IMR-90 (cell line): ENCODE measurements at regions not wholly inside any gene's neighbourhood (a gene's known extent, or its start where the extent isn't known, plus 50 kb on each side); places are given as distances from the start of the nearest gene placed in this dataset.

Source experiments
- ATAC-seq: fragments of 200-7000 bp; cut with Tn5 transposase; 2 replicates; pipeline ENCODE4 v1.9.1; 2020; ENCODE audit warnings: low read depth, mild to moderate bottlenecking, moderate library complexity
- BruUV-seq: library from RNA; stranded (reverse); fragments of 400-500 nt; replicated peaks from 2 replicates; lab custom pipeline; 2021; lab: Mats Ljungman, UMichigan
- CTCF ChIA-PET: fragments of 300-600 bp; formaldehyde crosslinking; extraction: SDS; loops from one replicate; lab custom pipeline; 2021; ENCODE audit warnings: antibody characterized with exemption; lab: Yijun Ruan, JAX
- POLR2A ChIA-PET: fragments of 300-600 bp; sonication (Branson Sonifier 250); formaldehyde crosslinking; loops from one replicate; lab custom pipeline; 2022; ENCODE audit warnings: antibody characterized with exemption; ENCODE audit not compliant: unreplicated experiment; lab: Charles Lee
- DNase-seq: peaks from one replicate; pipeline ENCODE4 v3.0.0; 2013
- H2AFZ ChIP-seq: replicated peaks from 2 replicates; pipeline ENCODE3; 2013; ENCODE audit warnings: low read length, mild to moderate bottlenecking; ENCODE audit not compliant: poor library complexity
- H2AK5ac ChIP-seq: 2 replicates; pipeline ENCODE4 v1.6.1; 2013; ENCODE audit warnings: low read depth, low read length, inconsistent platforms
- H2AK9ac ChIP-seq: replicated peaks from 2 replicates; pipeline ENCODE3; 2013; ENCODE audit warnings: mild to moderate bottlenecking, low read depth, low read length, moderate library complexity; ENCODE audit not compliant: poor library complexity
- H2BK120ac ChIP-seq: 2 replicates; pipeline ENCODE4 v1.6.1; 2013; ENCODE audit warnings: low read depth, low read length, inconsistent platforms
- H2BK15ac ChIP-seq: 3 replicates; pipeline ENCODE4 v1.6.1; 2013; ENCODE audit warnings: low read depth, low read length, inconsistent platforms
- H2BK20ac ChIP-seq: 2 replicates; pipeline ENCODE4 v1.6.1; 2013; ENCODE audit warnings: low read depth, mild to moderate bottlenecking, inconsistent platforms, low read length, moderate library complexity
- H2BK5ac ChIP-seq: 2 replicates; pipeline ENCODE4 v1.6.1; 2013; ENCODE audit warnings: mild to moderate bottlenecking, low read depth, low read length, inconsistent platforms; ENCODE audit not compliant: poor library complexity, severe bottlenecking
- H3K14ac ChIP-seq: replicated peaks from 2 replicates; pipeline ENCODE4 v1.6.1; 2013; ENCODE audit warnings: low read depth, low read length, inconsistent platforms
- H3K18ac ChIP-seq: 2 replicates; pipeline ENCODE4 v1.6.1; 2013; ENCODE audit warnings: low read depth, low read length, control low read depth
- H3K23ac ChIP-seq: 2 replicates; pipeline ENCODE4 v1.6.1; 2013; ENCODE audit warnings: low read depth, low read length, inconsistent platforms
- H3K27ac ChIP-seq: 2 replicates; pipeline ENCODE4 v1.5.1; 2013; ENCODE audit warnings: mild to moderate bottlenecking, control low read depth, low read length; ENCODE audit not compliant: insufficient read depth
- H3K27me3 ChIP-seq: 2 replicates; pipeline ENCODE4 v1.6.1; 2013; ENCODE audit warnings: low read length; ENCODE audit not compliant: control insufficient read depth, insufficient read depth
- H3K36me3 ChIP-seq: 2 replicates; pipeline ENCODE4 v1.6.1; 2013; ENCODE audit warnings: low read length, mixed read lengths; ENCODE audit not compliant: control insufficient read depth, insufficient read depth
- H3K4ac ChIP-seq: 2 replicates; pipeline ENCODE4 v1.6.1; 2013; ENCODE audit warnings: low read depth, low read length, inconsistent platforms
- H3K4me1 ChIP-seq: 2 replicates; pipeline ENCODE4 v1.6.1; 2013; ENCODE audit warnings: low read length, mixed read lengths; ENCODE audit not compliant: control insufficient read depth, insufficient read depth
- H3K4me2 ChIP-seq: 2 replicates; pipeline ENCODE4 v1.6.1; 2013; ENCODE audit warnings: low read depth, mild to moderate bottlenecking, control low read depth, low read length, moderate library complexity
- H3K4me3 ChIP-seq: 2 replicates; pipeline ENCODE4 v1.5.1; 2013; ENCODE audit warnings: low read depth, mild to moderate bottlenecking, control low read depth, low read length, moderate library complexity; ENCODE audit not compliant: insufficient read depth
- H3K56ac ChIP-seq: 2 replicates; pipeline ENCODE4 v1.6.1; 2013; ENCODE audit warnings: low read length, inconsistent platforms; ENCODE audit not compliant: insufficient read depth; ENCODE audit errors: extremely low read depth
- H3K79me1 ChIP-seq, 2 experiments: 2 replicates each; pipeline ENCODE4 v1.6.1; 2013; ENCODE audit warnings: low read length in 2 of 2, inconsistent platforms in 1 of 2, low read depth in 1 of 2
- H3K9ac ChIP-seq: 2 replicates; pipeline ENCODE4 v1.6.1; 2013; ENCODE audit warnings: low read depth, low read length, control low read depth
- H3K9me1 ChIP-seq: 2 replicates; pipeline ENCODE4 v1.6.1; 2013; ENCODE audit warnings: low read length, inconsistent platforms; ENCODE audit not compliant: insufficient read depth
- H3K9me3 ChIP-seq: 2 replicates; pipeline ENCODE4 v1.6.1; 2013; ENCODE audit warnings: low read length; ENCODE audit not compliant: control insufficient read depth, insufficient read depth
- H4K20me1 ChIP-seq: 2 replicates; pipeline ENCODE4 v1.6.1; 2013; ENCODE audit warnings: low read length, inconsistent platforms; ENCODE audit not compliant: insufficient read depth
- H4K5ac ChIP-seq: 2 replicates; pipeline ENCODE4 v1.6.1; 2013; ENCODE audit warnings: mild to moderate bottlenecking, low read depth, low read length, control low read depth
- H4K8ac ChIP-seq, 2 experiments: 2 replicates each; pipeline ENCODE4 v1.6.1; 2013; ENCODE audit warnings: low read depth in 2 of 2, low read length in 2 of 2, control low read depth in 1 of 2, inconsistent platforms in 1 of 2
- H4K91ac ChIP-seq: 2 replicates; pipeline ENCODE4 v1.6.1; 2013; ENCODE audit warnings: low read depth, low read length, inconsistent platforms; ENCODE audit not compliant: insufficient read depth
- FOS ChIP-seq: fragments of 150-350 bp; IDR thresholded peaks from 2 replicates; pipeline ENCODE4 v1.6.1; 2016; ENCODE audit warnings: low read depth, low read length
- NFE2L2 ChIP-seq: fragments of 150-350 bp; IDR thresholded peaks from 2 replicates; pipeline ENCODE4 v1.6.1; 2016; ENCODE audit warnings: low read depth, mild to moderate bottlenecking, low read length
- RAD21 ChIP-seq: IDR thresholded peaks from 2 replicates; pipeline ENCODE4 v1.6.1; 2012; ENCODE audit warnings: low read length, improper control_type of control experiment
- RFX5 ChIP-seq: IDR thresholded peaks from 2 replicates; pipeline ENCODE4 v1.8.0; 2012; ENCODE audit warnings: low read depth, mild to moderate bottlenecking, low read length, moderate library complexity
- WGBS, 2 experiments: methylation state at CpG; one replicate each; pipeline versions ENCODE4 v1.1.5 to v1.1.7; 2013; ENCODE audit warnings: missing lambda C conversion rate in 2 of 2; ENCODE audit not compliant: insufficient read length in 1 of 2; ENCODE audit errors: extremely low coverage in 2 of 2; 5-methylcytosine and 5-hydroxymethylcytosine counted together
- dilution Hi-C: fragments of 300-500 bp; cut with HindIII; formaldehyde crosslinking; loops from one replicate; pipeline ENCODE4 v1.14.3; 2018; ENCODE audit warnings: low sequenced_read_pairs; ENCODE audit not compliant: unreplicated experiment
- in situ Hi-C: fragments of 300-500 bp; cut with MboI; formaldehyde crosslinking; loops from 3 replicates; pipeline ENCODE4 v1.14.3; 2019; ENCODE audit warnings: low sequenced_read_pairs, inconsistent platforms, mixed read lengths
- intact Hi-C: fragments of 100-400 bp; cut with micrococcal nuclease; formaldehyde crosslinking; loops from 2 replicates; pipeline ENCODE4 v1.10.0; 2022

GRCh38 chr21:18157406-18157805 is 87.2 kb upstream of the CHODL start:
- DNase-seq, result no peak
- dilution Hi-C loops, result no loop called here
- no CpG with 5 or more reads among the region's 1 CpG for WGBS, 2 experiments

More at GRCh38 chr21:18157406-18157805, 87.2 kb upstream of the CHODL start:
- Histone ChIP-seq H2BK120ac (no peak overlapping the region), H3K9ac (no peak overlapping the region), H3K18ac (no peak overlapping the region), H4K91ac (no peak overlapping the region), H2BK20ac (no peak overlapping the region), H3K4me2 (no peak overlapping the region), H2BK5ac (no peak overlapping the region), H4K5ac (no peak overlapping the region), H2AK5ac (no peak overlapping the region), H3K14ac (no peak overlapping the region), H3K27ac (no peak overlapping the region), H3K9me1 (no peaks in the 10 kb centered on the region), H4K8ac (no peak overlapping the region), H3K56ac (no peak overlapping the region), H2AK9ac (no peak overlapping the region), H3K23ac (no peak overlapping the region), H2BK15ac (no peak overlapping the region), H3K79me1 (no peaks in the 10 kb centered on the region), H4K20me1 (no peaks in the 10 kb centered on the region), H3K36me3 (no peaks in the 10 kb centered on the region), H3K9me3 (peaks cover 12% of the 10 kb centered on the region), H3K4me3 (no peak overlapping the region), H3K4me1 (no peaks in the 10 kb centered on the region), H3K27me3 (no peaks in the 10 kb centered on the region), H2AFZ (no peak overlapping the region), H3K4ac (no peak overlapping the region)
- BruUV-seq, result no TSS peak
- in situ Hi-C loops (no loop called here), intact Hi-C loops (no loop called here)
- CTCF ChIA-PET, result no interaction called here
- ATAC-seq, result no peak
- TF ChIP-seq RFX5 (no peak), RAD21 (no peak), NFE2L2 (no peak), FOS (no peak)
- POLR2A ChIA-PET, result no interaction called here
